GM19043 (cell line): ENCODE measurements at regions not wholly inside any gene's neighbourhood (a gene's known extent, or its start where the extent isn't known, plus 50 kb on each side); places are given as distances from the start of the nearest gene placed in this dataset.
"Not testable (repeated sequence)": the region's sequence is repeated elsewhere in the genome, so short reads cannot be mapped to it uniquely, and the experiment has no call there.

Experiments used
- ATAC-seq: cut with Tn5 transposase; IDR thresholded peaks from one replicate; pipeline ENCODE4 v1.9.1; 2021; ENCODE audit warnings: low read depth; ENCODE audit not compliant: unreplicated experiment

DNA sequence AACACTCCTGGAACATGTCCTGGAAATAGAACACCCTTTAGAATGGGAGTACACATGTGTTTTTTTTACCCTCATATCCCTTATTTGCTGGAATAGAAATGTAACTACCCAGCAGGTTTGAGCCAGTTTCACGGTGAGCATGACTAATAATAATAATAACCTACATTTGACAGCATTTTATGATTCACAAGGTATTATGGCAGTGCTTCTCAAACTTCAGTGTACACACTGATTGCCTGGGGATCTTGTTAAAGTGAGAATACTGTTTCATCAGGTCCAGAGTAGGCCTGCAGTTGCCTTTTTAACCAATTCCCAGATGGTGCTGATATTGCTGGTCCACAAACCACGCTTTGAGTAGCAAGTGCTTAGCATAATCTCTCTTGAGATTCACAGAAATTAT is 63.9 kb downstream of the NFKBIZ start:
- ATAC-seq: no peak

GRCh38 chr3:101917761-101918160 is 68.4 kb downstream of the NFKBIZ start:
- not testable (repeated sequence) for ATAC-seq

GRCh38 chr3:101922151-101922725 is 72.9 kb downstream of the NFKBIZ start:
- not testable (repeated sequence) for ATAC-seq

GRCh38 chr3:101924621-101925020 is 75.3 kb downstream of the NFKBIZ start:
- not testable (repeated sequence) for ATAC-seq

DNA sequence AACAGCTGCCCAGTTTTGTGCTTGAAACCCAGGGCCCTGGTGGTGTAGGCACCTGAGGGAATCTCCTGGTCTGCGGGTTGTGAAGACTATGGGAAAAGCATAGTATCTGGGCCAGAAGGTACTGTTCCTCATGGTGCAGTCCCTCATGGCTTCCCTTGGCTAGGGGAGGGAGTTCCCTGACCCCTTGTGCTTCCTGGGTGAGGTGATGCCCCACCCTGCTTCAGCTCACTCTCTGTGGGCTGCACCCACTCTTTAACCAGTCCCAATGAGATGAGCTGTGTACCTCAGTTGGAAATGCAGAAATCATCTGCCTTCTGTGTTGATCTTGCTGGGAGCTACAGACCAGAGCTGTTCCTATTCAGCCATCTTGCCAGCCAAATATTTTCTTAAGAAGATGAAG is 75.8 kb downstream of the NFKBIZ start:
- not testable (repeated sequence) for ATAC-seq

GRCh38 chr3:101925564-101925963 is 76.2 kb downstream of the NFKBIZ start:
- ATAC-seq: no peak

- no peak for ATAC-seq
These were observed 77.3 kb downstream of the NFKBIZ start for GRCh38 chr3:101926594-101927105.

DNA sequence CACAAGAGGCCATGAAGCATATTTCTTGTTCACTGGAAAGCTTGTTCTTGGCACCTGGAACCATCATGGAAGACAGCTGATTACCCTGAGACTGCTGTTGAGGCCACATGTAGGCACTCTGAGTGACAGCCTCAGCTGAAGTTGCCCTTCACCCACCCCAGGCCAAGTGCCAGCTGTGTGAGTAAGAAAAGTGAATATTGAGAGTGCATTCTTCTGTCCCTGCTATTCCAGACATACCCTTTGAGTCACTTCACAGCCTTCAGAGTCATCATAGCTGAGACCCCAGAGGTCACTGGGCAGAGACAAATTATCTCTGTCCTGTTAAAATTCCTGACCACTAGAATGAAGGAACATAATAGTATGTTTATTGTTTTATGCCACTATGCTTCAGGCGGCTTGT is 79.6 kb downstream of the NFKBIZ start:
- ATAC-seq: no peak

- ATAC-seq: no peak
These were observed 81.8 kb downstream of the NFKBIZ start for GRCh38 chr3:101931081-101931480.

DNA sequence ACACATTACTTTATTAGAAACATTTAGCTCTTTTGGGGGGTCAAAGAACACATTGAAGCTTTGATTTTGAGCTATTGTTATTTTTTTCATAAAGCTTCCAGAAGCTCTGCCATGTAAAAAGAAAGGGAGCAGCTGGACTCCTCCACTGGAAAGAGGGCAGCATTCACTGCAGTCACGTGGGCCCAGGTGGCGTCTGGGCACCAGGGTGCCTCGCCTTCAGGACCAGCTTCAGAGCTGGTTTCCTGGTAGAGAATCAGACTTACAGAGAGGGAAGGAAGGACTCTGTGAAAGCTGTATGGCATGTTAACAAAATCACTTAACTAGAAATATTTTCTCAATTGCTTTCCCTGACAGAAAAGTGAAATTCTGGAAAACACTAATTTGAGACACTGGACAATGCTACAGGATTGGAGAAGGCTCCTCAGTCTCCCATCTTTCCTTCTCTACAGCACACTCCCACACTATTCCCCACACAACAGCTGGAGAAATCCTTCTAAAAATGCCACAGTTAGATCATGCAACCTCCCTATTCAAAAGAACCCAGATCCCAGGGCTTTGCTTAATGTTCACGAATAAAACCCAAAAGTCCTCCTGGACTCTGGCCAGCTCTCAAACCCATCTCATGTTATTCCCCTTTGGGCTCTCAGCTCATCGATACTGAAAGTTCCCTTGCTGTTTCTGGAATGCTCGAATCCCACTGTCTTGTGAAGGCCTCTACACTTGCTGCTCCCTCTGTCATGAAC is 83.2 kb downstream of the NFKBIZ start:
- no peak for ATAC-seq

DNA sequence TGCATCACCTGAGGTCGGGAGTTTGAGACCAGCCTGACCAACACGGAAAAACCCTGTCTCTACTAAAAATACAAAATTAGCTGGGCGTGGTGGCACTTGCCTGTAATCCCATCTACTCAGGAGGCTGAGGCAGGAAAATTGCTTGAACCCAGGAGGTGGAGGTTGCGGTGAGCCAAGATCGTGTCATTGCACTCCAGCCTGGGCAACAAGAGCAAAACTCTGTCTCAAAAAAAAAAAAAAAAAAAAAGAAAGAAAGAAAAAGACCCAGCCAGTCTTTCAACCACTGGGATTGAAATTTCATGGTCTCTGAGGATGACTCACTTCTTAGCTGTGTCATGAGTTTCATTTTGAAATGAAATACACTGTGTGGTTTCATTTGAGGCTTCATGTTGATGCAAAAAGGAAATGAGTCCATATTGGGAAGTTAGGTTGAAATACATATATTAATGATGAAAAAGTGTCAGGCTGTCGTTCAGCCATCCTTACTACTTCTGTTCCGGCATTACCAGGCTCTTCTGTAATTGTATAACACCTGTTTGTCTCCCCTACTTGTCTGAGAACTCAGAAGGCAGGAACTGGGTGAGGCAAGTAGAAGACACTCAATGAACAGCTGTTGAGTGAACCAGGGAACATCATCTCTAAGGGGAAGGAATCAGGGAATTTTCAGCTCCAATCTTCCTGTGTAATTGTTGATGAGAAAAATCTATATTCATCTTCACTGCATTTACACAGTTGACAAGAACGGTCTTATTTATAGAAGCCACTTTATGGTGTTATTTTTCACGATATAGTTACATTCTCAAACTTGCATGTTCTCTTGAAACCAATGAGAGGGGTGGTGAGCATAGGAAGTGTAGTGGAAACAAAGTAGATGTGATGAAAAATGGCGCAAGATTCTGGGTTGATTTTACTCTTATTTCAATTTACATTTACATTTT is 87.4 kb downstream of the NFKBIZ start:
- peak; percentile 84 for ATAC-seq

DNA sequence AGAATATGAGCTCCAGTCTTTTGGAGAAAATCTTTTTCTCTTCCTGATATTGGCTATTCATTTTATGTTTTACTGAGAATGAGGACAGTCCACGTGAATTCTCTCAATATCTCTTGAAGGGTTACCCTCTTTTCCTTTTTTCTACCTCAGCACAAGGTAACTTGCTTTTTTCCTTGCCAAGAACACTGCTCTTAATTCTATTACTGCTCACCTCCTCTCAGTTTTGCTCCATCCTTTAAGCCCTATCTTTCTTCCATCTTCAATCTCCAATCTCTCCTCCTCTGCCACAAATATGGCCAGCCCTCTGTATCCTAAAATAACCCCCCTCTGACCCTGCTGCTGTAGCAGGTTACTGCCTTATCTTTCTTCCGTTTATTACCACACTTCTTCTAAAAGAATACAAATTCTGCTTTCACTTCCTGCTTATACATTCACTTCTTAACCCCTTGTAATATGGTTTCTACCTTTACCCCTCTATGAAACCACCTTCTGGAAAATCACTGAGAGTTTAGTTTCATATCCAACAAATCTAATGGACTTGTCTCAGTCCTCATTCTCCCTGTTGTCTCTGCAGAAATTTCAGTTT is 89.0 kb downstream of the NFKBIZ start:
- peak; percentile 42 for ATAC-seq

GRCh38 chr3:101939361-101940049 is 90.2 kb downstream of the NFKBIZ start:
- no peak for ATAC-seq

DNA sequence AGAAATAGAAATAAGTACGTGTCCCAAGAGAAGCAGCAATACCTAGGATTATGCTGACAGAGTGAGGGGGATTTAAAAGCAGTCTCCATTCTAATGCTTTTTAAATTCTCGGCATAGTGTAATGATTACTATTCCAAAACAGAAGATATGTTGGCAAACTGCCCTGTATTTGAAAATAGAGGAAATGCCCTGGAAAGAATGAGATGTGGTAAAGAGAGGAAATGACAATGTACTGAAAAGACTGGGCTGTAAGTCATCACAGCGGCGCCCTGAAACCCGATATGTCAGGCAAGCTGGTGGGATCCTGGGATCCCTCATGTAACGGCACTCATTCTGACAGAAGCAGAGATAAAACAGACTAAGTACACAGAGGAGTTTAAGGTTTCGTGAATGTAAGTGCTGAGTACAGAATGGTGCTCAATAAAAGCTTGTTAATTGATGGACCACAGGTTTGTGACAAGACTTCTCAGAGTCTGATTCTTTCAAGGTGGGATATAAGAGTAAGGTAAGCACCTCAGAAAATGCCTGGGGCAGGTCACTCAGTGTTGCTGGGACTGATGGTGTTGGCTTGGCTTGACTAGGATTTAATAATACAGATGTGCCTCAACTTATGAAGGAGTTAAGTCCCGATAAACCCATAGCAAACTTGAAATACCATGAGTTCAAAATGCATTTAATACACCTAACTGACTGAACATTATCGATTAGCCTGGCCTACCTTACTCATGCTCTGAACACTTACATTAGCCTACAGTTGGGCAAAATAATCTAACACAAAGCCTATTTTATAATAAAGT is 91.4 kb downstream of the NFKBIZ start:
- no peak for ATAC-seq

GRCh38 chr3:101941318-101942040 is 92.2 kb downstream of the NFKBIZ start:
- ATAC-seq: no peak

DNA sequence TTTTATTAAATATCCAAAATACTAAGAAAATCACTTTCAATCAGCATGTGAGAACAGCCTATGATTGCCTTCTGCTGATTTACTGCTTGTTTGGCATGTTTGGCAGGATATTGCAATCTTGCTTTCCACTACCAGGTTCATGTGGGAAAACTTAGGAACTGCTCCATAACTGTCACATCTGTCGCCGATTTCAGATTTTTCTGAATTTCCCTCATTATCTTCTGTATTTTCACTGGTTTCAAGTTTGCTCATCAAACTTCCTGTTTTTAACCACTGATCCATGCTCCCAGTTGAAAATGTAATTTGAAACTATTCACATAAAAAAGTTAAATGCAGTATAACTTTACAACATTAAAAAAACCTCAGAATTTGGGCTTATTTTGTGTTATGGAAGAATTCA is 93.0 kb downstream of the NFKBIZ start:
- ATAC-seq: no peak

GRCh38 chr3:101943029-101943428 is 93.7 kb downstream of the NFKBIZ start:
- no peak for ATAC-seq

DNA sequence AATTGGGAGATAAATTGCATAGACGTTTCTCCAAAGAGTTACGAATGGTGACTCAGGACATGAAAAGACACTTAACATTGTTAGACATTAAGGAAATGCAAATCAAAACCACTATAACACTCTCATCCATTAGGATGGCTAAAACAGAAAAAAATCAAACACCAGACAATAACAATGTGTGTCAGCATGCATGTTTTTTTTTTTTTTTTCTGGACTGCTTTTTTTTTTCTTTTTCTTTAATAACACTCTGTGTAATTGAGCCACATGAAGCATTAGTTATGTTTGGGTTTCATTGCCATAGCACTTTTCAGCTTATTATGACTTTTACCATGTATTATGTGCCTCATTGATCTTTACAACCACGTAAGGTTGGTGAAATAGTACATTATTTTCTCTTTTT is 95.0 kb downstream of the NFKBIZ start:
- no peak for ATAC-seq

GRCh38 chr3:101945980-101946379 is 96.7 kb downstream of the NFKBIZ start:
- ATAC-seq: no peak
